ENCODE measurements at regions not wholly inside any gene's neighbourhood (a gene's known extent, or its start where the extent isn't known, plus 50 kb on each side); places are given as distances from the start of the nearest gene placed in this dataset.

DNA sequence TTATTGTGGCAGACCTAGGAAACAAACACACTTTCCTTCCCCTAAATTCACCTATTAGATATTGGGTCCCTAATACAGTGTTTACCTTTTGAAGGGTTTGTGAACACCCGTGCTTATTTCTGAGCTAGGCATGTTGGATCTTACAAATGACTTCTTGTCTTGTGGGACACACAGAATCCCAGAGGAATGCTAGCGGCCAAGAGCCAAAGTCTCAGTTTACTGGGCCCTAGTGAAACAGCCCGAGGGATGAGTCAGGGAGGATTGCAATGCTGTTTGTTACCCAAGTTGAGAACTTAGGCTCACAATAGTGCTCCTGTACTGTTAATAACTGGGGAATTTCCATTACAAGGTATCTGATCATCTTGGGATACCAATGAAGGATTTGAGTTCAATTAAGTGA lies 100.1 kb upstream of the AKT3 start:
- no peaks in the 10 kb centered on the region for H3K9me3 Mint-ChIP-seq
- H3K27me3 Mint-ChIP-seq (ENCODE audit: low read depth) = peaks cover 15% of the 10 kb centered on the region
- H3K27ac Mint-ChIP-seq = no peak overlapping the region
- H3K4me3 Mint-ChIP-seq = no peak overlapping the region
- H3K36me3 Mint-ChIP-seq (ENCODE audit: low read depth) = no peaks in the 10 kb centered on the region
- TF ChIP-seq CTCF (IDR thresholded peaks at IDR 0.05; ENCODE audit: unreplicated experiment in 3 of 3) = no peak
- no peaks in the 10 kb centered on the region for H3K4me1 Mint-ChIP-seq

- TF ChIP-seq CTCF (IDR thresholded peaks at IDR 0.05; ENCODE audit: unreplicated experiment in 3 of 3) = no peak
- H3K27me3 Mint-ChIP-seq (ENCODE audit: low read depth) = peaks cover 19% of the 10 kb centered on the region
- no peaks in the 10 kb centered on the region for H3K9me3 Mint-ChIP-seq
- H3K4me1 Mint-ChIP-seq = no peaks in the 10 kb centered on the region
- no peaks in the 10 kb centered on the region for H3K36me3 Mint-ChIP-seq (ENCODE audit: low read depth)
- H3K27ac Mint-ChIP-seq = no peak overlapping the region
- no peak overlapping the region for H3K4me3 Mint-ChIP-seq
Observed at GRCh38 chr1:243946946-243947345, 96.9 kb upstream of the AKT3 start.

GRCh38 chr1:243946253-243946652 lies 96.2 kb upstream of the AKT3 start:
- H3K27me3 Mint-ChIP-seq (ENCODE audit: low read depth) = peaks cover 22% of the 10 kb centered on the region
- no peaks in the 10 kb centered on the region for H3K4me1 Mint-ChIP-seq
- no peak for TF ChIP-seq CTCF (IDR thresholded peaks at IDR 0.05; ENCODE audit: unreplicated experiment in 3 of 3)
- H3K9me3 Mint-ChIP-seq = no peaks in the 10 kb centered on the region
- no peak overlapping the region for H3K4me3 Mint-ChIP-seq
- no peaks in the 10 kb centered on the region for H3K36me3 Mint-ChIP-seq (ENCODE audit: low read depth)
- no peak overlapping the region for H3K27ac Mint-ChIP-seq

- Mint-ChIP-seq H3K9me3 (no peaks in the 10 kb centered on the region), H3K27me3 (ENCODE audit: low read depth) (peaks cover 27% of the 10 kb centered on the region), H3K4me3 (no peak overlapping the region), H3K27ac (no peak overlapping the region), H3K4me1 (no peaks in the 10 kb centered on the region), H3K36me3 (ENCODE audit: low read depth) (no peaks in the 10 kb centered on the region)
- TF ChIP-seq CTCF (IDR thresholded peaks at IDR 0.05; ENCODE audit: unreplicated experiment in 3 of 3) = no peak
Observed at GRCh38 chr1:243945727-243946126, 95.7 kb upstream of the AKT3 start.

DNA sequence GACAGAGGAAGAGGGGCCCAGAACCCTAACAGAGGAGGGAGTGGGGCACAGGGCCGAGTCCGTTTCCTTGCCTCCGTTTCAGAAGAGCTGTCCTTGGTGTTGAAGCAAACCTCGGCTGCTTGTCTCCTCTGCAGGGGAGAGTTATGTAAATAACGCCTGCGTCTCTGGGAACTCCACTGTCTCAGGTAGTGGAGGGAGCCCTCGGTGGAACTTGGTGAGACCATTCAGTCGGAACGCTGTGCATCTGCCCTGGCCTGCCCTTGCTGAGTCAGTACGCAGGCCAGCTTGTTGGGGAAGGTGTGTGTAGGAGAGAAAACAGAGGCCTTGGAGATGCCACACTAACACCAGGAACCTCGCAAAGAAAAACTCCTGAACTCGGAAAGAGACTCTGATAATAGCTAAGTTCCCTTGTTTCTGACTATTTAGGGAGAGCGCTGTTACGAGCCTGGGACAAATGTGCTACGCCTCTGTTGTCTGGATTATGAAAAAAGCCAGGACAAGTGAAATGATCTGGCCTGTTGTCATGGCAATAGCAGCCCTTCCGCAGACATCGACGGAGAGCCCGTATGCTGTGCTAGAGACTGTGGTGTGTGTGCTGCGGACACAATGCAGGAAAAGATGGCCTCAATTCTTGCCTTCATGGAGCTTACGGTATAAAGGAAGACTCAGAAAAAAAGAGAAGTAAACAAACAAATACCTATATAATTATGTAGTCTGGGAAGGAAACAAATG lies 94.6 kb upstream of the AKT3 start:
- no peak for TF ChIP-seq CTCF (IDR thresholded peaks at IDR 0.05; ENCODE audit: unreplicated experiment in 3 of 3)
- H3K27ac Mint-ChIP-seq = peak overlapping the region in 1 of 3 experiments; percentile 62
- peaks cover 27% of the 10 kb centered on the region for H3K27me3 Mint-ChIP-seq (ENCODE audit: low read depth)
- H3K9me3 Mint-ChIP-seq = no peaks in the 10 kb centered on the region
- no peaks in the 10 kb centered on the region for H3K36me3 Mint-ChIP-seq (ENCODE audit: low read depth)
- no peaks in the 10 kb centered on the region for H3K4me1 Mint-ChIP-seq
- H3K4me3 Mint-ChIP-seq = peak overlapping the region in 1 of 3 experiments; percentile 16
